Ureter (tissue), 1 donor: ENCODE measurements at regions not wholly inside any gene's neighbourhood (a gene's known extent, or its start where the extent isn't known, plus 50 kb on each side); places are given as distances from the start of the nearest gene placed in this dataset.

ENCODE experiments used
- DNase-seq: peaks from one replicate; pipeline ENCODE4 v3.0.0-alpha.2; 2020; ENCODE audit warnings: low spot score
- donor health status: DM: yes; HTN: yes; CAD: no.

GRCh38 chr2:60097298-60097697, 456.2 kb downstream of the BCL11A start:
- no peak for DNase-seq

- no peak for DNase-seq
Measured at GRCh38 chr2:60096556-60096955, 456.9 kb downstream of the BCL11A start.

GRCh38 chr2:60095903-60096302, 457.6 kb downstream of the BCL11A start:
- no peak for DNase-seq

GRCh38 chr2:60095202-60095815, 458.1 kb downstream of the BCL11A start:
- DNase-seq: no peak

- DNase-seq: no peak
Measured at GRCh38 chr2:60094450-60094929, 459.0 kb downstream of the BCL11A start.

GRCh38 chr2:60092781-60093180, 460.7 kb downstream of the BCL11A start:
- DNase-seq: no peak

- no peak for DNase-seq
Measured at GRCh38 chr2:60091894-60092293, 461.6 kb downstream of the BCL11A start.

GRCh38 chr2:60091266-60091665, 462.2 kb downstream of the BCL11A start:
- no peak for DNase-seq

GRCh38 chr2:60079562-60079961, 473.9 kb downstream of the BCL11A start:
- no peak for DNase-seq

GRCh38 chr2:60075048-60075447, 478.4 kb downstream of the BCL11A start:
- no peak for DNase-seq

- no peak for DNase-seq
Measured at GRCh38 chr2:60073201-60073600, 480.3 kb downstream of the BCL11A start.

- no peak for DNase-seq
Measured at GRCh38 chr2:60072609-60073008, 480.8 kb downstream of the BCL11A start.

GRCh38 chr2:60071490-60071831, 482.0 kb downstream of the BCL11A start:
- DNase-seq: no peak

- DNase-seq: no peak
Measured at GRCh38 chr2:60070736-60071489, 482.5 kb downstream of the BCL11A start.

- DNase-seq: no peak
Measured at GRCh38 chr2:60070196-60070595, 483.3 kb downstream of the BCL11A start.

- DNase-seq: no peak
Measured at GRCh38 chr2:60068755-60069154, 484.7 kb downstream of the BCL11A start.

GRCh38 chr2:60067006-60067405, 486.4 kb downstream of the BCL11A start:
- no peak for DNase-seq

GRCh38 chr2:60066096-60066839, 487.2 kb downstream of the BCL11A start:
- DNase-seq: no peak

- no peak for DNase-seq
Measured at GRCh38 chr2:60064687-60065389, 488.6 kb downstream of the BCL11A start.

- DNase-seq: no peak
Measured at GRCh38 chr2:60058781-60059180, 494.7 kb downstream of the BCL11A start.

- no peak for DNase-seq
Measured at GRCh38 chr2:60054571-60055340, 498.7 kb downstream of the BCL11A start.
